K562 (cell line): ENCODE measurements at regions not wholly inside any gene's neighbourhood (a gene's known extent, or its start where the extent isn't known, plus 50 kb on each side); places are given as distances from the start of the nearest gene placed in this dataset.

Experiments
- ATAC-seq: fragments of 200-7000 bp; cut with Tn5 transposase; 3 replicates; pipeline ENCODE4 v1.9.1; 2020; ENCODE audit warnings: moderate library complexity
- BruUV-seq: library from RNA; stranded (reverse); fragments of 400-500 nt; replicated peaks from 2 replicates; lab custom pipeline; 2021; lab: Mats Ljungman, UMichigan
- CTCF ChIA-PET: fragments of 300-600 bp; formaldehyde crosslinking; extraction: SDS; loops from one replicate; lab custom pipeline; 2021; ENCODE audit warnings: low intra/inter-chr PET ratio; lab: Yijun Ruan, JAX
- POLR2A ChIA-PET: fragments of 300-600, 350-650 bp; sonication (Branson Sonifier 250); formaldehyde crosslinking; extraction: SDS; loops from one replicate; lab custom pipeline; 2021; ENCODE audit warnings: antibody characterized with exemption, inconsistent platforms; lab: Yijun Ruan, JAX
- DNase-seq, 4 experiments: peaks; one replicate each; pipeline versions ENCODE4 v3.0.0 to v3.0.0-alpha.2; 2011 to 2018; ENCODE audit warnings: low spot score in 3 of 4, mixed read lengths in 3 of 4; ENCODE audit errors: extremely low read depth in 1 of 4
- FAIRE-seq: peaks from 2 replicates; lab custom pipeline; 2011; peaks lifted over from hg19 to GRCh38; lab: Jason Lieb, UNC
- H2AFZ ChIP-seq: 2 replicates; pipeline ENCODE4 v1.6.0; 2011; ENCODE audit warnings: low read depth, low read length, control low read depth, inconsistent platforms
- H3K27ac ChIP-seq: fragments of 200-600 bp; 3 replicates; pipeline ENCODE4 v1.8.0; 2011; ENCODE audit warnings: low read depth, mild to moderate bottlenecking, control low read depth, inconsistent platforms, low read length, moderate library complexity, mixed read lengths; ENCODE audit errors: extremely low read depth
- H3K27me3 ChIP-seq, 2 experiments: fragments of 300-600 bp in 1 of 2; 2 replicates in 1 of 2; 3 replicates in 1 of 2; pipeline versions ENCODE4 v1.6.0 to v1.8.0; 2011; ENCODE audit warnings: inconsistent platforms in 2 of 2, low read length in 2 of 2, mild to moderate bottlenecking in 1 of 2, mixed read lengths in 1 of 2, moderate library complexity in 1 of 2; ENCODE audit not compliant: control insufficient read depth in 2 of 2, insufficient read depth in 2 of 2
- H3K36me3 ChIP-seq: fragments of 300-600 bp; 3 replicates; pipeline ENCODE4 v1.8.0; 2011; ENCODE audit warnings: mild to moderate bottlenecking, low read length, inconsistent platforms; ENCODE audit not compliant: control insufficient read depth, insufficient read depth
- H3K4me1 ChIP-seq, 2 experiments: fragments of 200-600 bp in 1 of 2; replicated peaks in 1 of 2; 2 replicates in 1 of 2; 3 replicates in 1 of 2; pipeline versions ENCODE4 v1.5.1 to v1.8.0; 2011; ENCODE audit warnings: inconsistent platforms in 2 of 2, low read length in 2 of 2, mild to moderate bottlenecking in 1 of 2, mixed read lengths in 1 of 2, moderate library complexity in 1 of 2; ENCODE audit not compliant: control insufficient read depth in 2 of 2, insufficient read depth in 2 of 2
- H3K4me2 ChIP-seq: 2 replicates; pipeline ENCODE4 v1.6.1; 2011; ENCODE audit warnings: low read length, control low read depth, inconsistent platforms, mixed read lengths; ENCODE audit not compliant: insufficient read depth
- H3K4me3 ChIP-seq: fragments of 200-600 bp; sonication (generic), shearing (Covaris generic); 2 replicates; pipeline ENCODE4 v1.5.1; 2016; ENCODE audit warnings: control low read depth, inconsistent platforms
- H3K79me2 ChIP-seq: fragments of 200-600 bp; 3 replicates; pipeline ENCODE4 v1.8.0; 2011; ENCODE audit warnings: low read length, inconsistent platforms; ENCODE audit not compliant: control insufficient read depth, insufficient read depth
- H3K9ac ChIP-seq, 2 experiments: 2 replicates each; pipeline versions ENCODE4 v1.6.0 to v1.6.1; 2011; ENCODE audit warnings: low read depth in 2 of 2, low read length in 2 of 2, control low read depth in 1 of 2, inconsistent platforms in 1 of 2, mild to moderate bottlenecking in 1 of 2, mixed read lengths in 1 of 2; ENCODE audit not compliant: insufficient read depth in 1 of 2
- H3K9me1 ChIP-seq: one replicate; pipeline ENCODE4 v1.6.0; 2011; ENCODE audit warnings: inconsistent platforms, mild to moderate bottlenecking, low read length, moderate library complexity; ENCODE audit not compliant: control insufficient read depth, insufficient read depth
- H3K9me3 ChIP-seq: replicated peaks from 2 replicates; pipeline ENCODE4 v1.5.1; 2011; ENCODE audit warnings: low read depth, low read length, inconsistent platforms; ENCODE audit not compliant: control insufficient read depth, insufficient read depth
- H4K20me1 ChIP-seq: replicated peaks from 2 replicates; pipeline ENCODE4 v1.6.1; 2011; ENCODE audit warnings: low read length, inconsistent platforms, mixed read lengths; ENCODE audit not compliant: control insufficient read depth, insufficient read depth
- SMARCE1 ChIP-seq: fragments of 450-650 bp; IDR thresholded peaks from 2 replicates; pipeline ENCODE4 v1.7.1; 2016; ENCODE audit warnings: mild to moderate bottlenecking
- ZC3H11A ChIP-seq: IDR thresholded peaks from 2 replicates; pipeline ENCODE4 v1.6.1; 2012; ENCODE audit warnings: low read depth, low read length, improper control_type of control experiment
- ZNF217 ChIP-seq: sonication (generic); formaldehyde crosslinking; IDR thresholded peaks from 2 replicates; pipeline ENCODE4 v1.8.0; 2022; ENCODE audit warnings: mild to moderate bottlenecking, missing genetic modification reagents
- ZNF232 ChIP-seq: sonication (generic); formaldehyde crosslinking; IDR thresholded peaks from 2 replicates; pipeline ENCODE4 v1.8.0; 2022; ENCODE audit warnings: mild to moderate bottlenecking, missing genetic modification reagents
- ZNF274 ChIP-seq: IDR thresholded peaks from 2 replicates; pipeline ENCODE4 v1.6.1; 2011; ENCODE audit warnings: low read depth, mild to moderate bottlenecking, low read length, moderate library complexity, borderline replicate concordance
- ZNF395 ChIP-seq: fragments of 200-800 bp; sonication (Bioruptor generic); IDR thresholded peaks from 2 replicates; pipeline ENCODE4 v1.6.1; 2017; ENCODE audit warnings: missing genetic modification characterization, missing compliant biosample characterization
- WGBS: fragments of 100-300 bp; shearing (Covaris generic); methylation state at CpG from one replicate; pipeline ENCODE4 v1.1.6; 2016; ENCODE audit warnings: low coverage, mixed read lengths; ENCODE audit not compliant: insufficient coverage; ENCODE audit errors: missing lambda C conversion rate; 5-methylcytosine and 5-hydroxymethylcytosine counted together
- in situ Hi-C: fragments of 300-500 bp; cut with MboI; formaldehyde crosslinking; loops from 4 replicates; pipeline ENCODE4 v1.15.0; 2018; ENCODE audit warnings: inconsistent platforms, mixed read lengths
- intact Hi-C: fragments of 100-400 bp; cut with micrococcal nuclease; formaldehyde crosslinking; loops from 2 replicates; pipeline ENCODE4 v1.14.2; 2022
- TF ChIP-seq, protein P1 (sequence below): fragments of 450-650 bp; IDR thresholded peaks from 2 replicates; pipeline ENCODE4 v1.6.1; 2017; ENCODE audit warnings: antibody characterized with exemption
- TF ChIP-seq, protein P2 (sequence below): sonication (generic); formaldehyde crosslinking; IDR thresholded peaks from 2 replicates; pipeline ENCODE4 v1.8.0; 2022; ENCODE audit warnings: mild to moderate bottlenecking, missing genetic modification reagents
- TF ChIP-seq, protein P3 (sequence below): fragments of 250-450 bp; sonication (Bioruptor Pico); IDR thresholded peaks from 2 replicates; pipeline ENCODE4 v1.8.0; 2021; ENCODE audit warnings: moderate library complexity, mild to moderate bottlenecking, inconsistent platforms

DNA sequence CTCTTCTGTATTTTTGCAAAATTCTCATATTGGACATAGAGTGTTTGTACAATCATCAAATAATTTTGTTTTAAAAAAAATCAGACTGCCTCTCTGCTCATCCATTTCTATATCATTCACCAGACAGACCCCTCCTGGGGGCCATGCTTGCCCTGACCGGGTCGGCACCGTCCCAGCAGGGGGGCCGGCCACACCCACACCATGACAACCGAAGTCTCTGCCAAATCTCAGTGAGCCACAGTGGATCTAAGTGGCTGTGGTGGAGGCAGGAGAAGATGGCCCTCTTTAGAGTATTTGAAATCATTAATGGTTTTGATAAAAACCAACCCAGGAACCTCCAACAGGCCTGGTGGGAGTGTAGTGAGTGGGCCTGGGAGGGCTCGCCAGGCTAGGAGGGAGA, 66.9 kb upstream of the ADRA2C start:
- intact Hi-C loops = no loop called here
- CTCF ChIA-PET = no interaction called here

More for the DNA sequence above, 66.9 kb upstream of the ADRA2C start:
- FAIRE-seq = no peak
- no peaks in the 10 kb centered on the region for H3K9me3 ChIP-seq
- H3K36me3 ChIP-seq = no peaks in the 10 kb centered on the region
- in situ Hi-C loops = no loop called here
- no peak overlapping the region for H3K4me3 ChIP-seq
- no peak for DNase-seq
- H3K79me2 ChIP-seq = no peaks in the 10 kb centered on the region
- H2AFZ ChIP-seq = no peak overlapping the region
- H3K27ac ChIP-seq = no peak overlapping the region
- TF ChIP-seq ZNF274 = no peak
- TF ChIP-seq ZNF217 (CRISPR knock-in tag) = no peak
- TF ChIP-seq, protein P1, sequence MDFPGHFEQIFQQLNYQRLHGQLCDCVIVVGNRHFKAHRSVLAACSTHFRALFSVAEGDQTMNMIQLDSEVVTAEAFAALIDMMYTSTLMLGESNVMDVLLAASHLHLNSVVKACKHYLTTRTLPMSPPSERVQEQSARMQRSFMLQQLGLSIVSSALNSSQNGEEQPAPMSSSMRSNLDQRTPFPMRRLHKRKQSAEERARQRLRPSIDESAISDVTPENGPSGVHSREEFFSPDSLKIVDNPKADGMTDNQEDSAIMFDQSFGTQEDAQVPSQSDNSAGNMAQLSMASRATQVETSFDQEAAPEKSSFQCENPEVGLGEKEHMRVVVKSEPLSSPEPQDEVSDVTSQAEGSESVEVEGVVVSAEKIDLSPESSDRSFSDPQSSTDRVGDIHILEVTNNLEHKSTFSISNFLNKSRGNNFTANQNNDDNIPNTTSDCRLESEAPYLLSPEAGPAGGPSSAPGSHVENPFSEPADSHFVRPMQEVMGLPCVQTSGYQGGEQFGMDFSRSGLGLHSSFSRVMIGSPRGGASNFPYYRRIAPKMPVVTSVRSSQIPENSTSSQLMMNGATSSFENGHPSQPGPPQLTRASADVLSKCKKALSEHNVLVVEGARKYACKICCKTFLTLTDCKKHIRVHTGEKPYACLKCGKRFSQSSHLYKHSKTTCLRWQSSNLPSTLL = no peak
- TF ChIP-seq, protein P2, sequence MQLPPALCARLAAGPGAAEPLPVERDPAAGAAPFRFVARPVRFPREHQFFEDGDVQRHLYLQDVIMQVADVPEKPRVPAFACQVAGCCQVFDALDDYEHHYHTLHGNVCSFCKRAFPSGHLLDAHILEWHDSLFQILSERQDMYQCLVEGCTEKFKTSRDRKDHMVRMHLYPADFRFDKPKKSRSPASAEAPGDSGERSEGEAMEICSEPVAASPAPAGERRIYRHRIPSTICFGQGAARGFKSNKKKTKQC (CRISPR knock-in tag) = no peak
- TF ChIP-seq ZNF232 (CRISPR knock-in tag) = no peak
- no peak for TF ChIP-seq ZNF395 (CRISPR knock-in tag)
- no peak for TF ChIP-seq ZC3H11A
- TF ChIP-seq SMARCE1 = no peak
- TF ChIP-seq, protein P3, sequence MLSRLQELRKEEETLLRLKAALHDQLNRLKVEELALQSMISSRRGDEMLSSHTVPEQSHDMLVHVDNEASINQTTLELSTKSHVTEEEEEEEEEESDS (CRISPR knock-in tag) = no peak
- no peaks in the 10 kb centered on the region; a peak in 1 of 5 replicates for H3K4me1 ChIP-seq
- WGBS = 0% methylated on average over 5 of the region's 6 CpGs
- POLR2A ChIA-PET = no interaction called here
- no peak for ATAC-seq
- H3K4me2 ChIP-seq = no peak overlapping the region
- H3K9me1 ChIP-seq = no peaks in the 10 kb centered on the region
- H3K27me3 ChIP-seq = peaks cover 0 to 28% of the 10 kb centered on the region in 2 experiments; a peak in 2 of 5 replicates
- 0 out of 2 replicates have a peak, but pooled peaks cover 6% of the 10 kb centered on the region for H4K20me1 ChIP-seq
- BruUV-seq = no TSS peak
- H3K9ac ChIP-seq = no peak overlapping the region
